ENCODE measurements at regions not wholly inside any gene's neighbourhood (a gene's known extent, or its start where the extent isn't known, plus 50 kb on each side); places are given as distances from the start of the nearest gene placed in this dataset.
"Not testable (repeated sequence)": the region's sequence is repeated elsewhere in the genome, so short reads cannot be mapped to it uniquely, and the experiment has no call there.

GRCh38 chr9:29220596-29221251, 1647.4 kb upstream of the C9orf72 start:
- H3K36me3 ChIP-seq (ENCODE audit: insufficient read depth, insufficient read length, low read length): no peaks in the 10 kb centered on the region
- H3K4me1 ChIP-seq (ENCODE audit: insufficient read depth, insufficient read length): no peaks in the 10 kb centered on the region
- no peak overlapping the region for H3K4me3 ChIP-seq (ENCODE audit: insufficient read length, low read depth)
- no peaks in the 10 kb centered on the region for H3K9me3 ChIP-seq (ENCODE audit: insufficient read depth, low read length)
- DNase-seq (ENCODE audit: low read depth, low spot score): no peak
- no peak overlapping the region for H3K9ac ChIP-seq (ENCODE audit: insufficient read length, low read depth)
- peaks cover 4% of the 10 kb centered on the region for H3K27me3 ChIP-seq (ENCODE audit: insufficient read depth, insufficient read length)
- TF ChIP-seq ZNF274 (IDR thresholded peaks at IDR 0.05; ENCODE audit: low read depth, low read length): no peak
- no peak for TF ChIP-seq SUZ12 (IDR thresholded peaks at IDR 0.05; ENCODE audit: extremely low read depth, insufficient read depth, insufficient read length)
- no peak for TF ChIP-seq YY1 (IDR thresholded peaks at IDR 0.05; ENCODE audit: insufficient read depth, insufficient read length)

DNA sequence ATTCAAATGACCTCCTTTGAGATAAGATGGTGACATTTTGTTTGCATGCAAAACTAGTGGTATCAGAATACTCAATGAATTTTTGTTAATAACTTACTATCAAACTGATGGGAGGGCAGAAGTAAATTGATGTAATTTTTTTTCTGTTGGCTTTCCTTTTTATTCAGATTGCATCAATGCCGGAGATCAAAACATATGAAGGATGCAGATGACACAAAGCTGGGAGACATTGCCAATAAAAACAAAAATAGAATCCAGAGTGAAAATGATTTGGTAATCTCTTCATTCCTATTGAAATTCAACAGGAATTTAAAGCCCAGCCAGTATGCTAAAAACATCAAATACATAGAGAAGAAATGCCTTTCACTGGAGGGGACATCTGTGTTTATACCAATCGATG, 1655.3 kb upstream of the C9orf72 start:
- no peaks in the 10 kb centered on the region for H3K27me3 ChIP-seq (ENCODE audit: insufficient read depth, insufficient read length)
- no peak for DNase-seq (ENCODE audit: low read depth, low spot score)
- H3K9ac ChIP-seq (ENCODE audit: insufficient read length, low read depth): no peak overlapping the region
- no peak for TF ChIP-seq SUZ12 (IDR thresholded peaks at IDR 0.05; ENCODE audit: extremely low read depth, insufficient read depth, insufficient read length)
- TF ChIP-seq YY1 (IDR thresholded peaks at IDR 0.05; ENCODE audit: insufficient read depth, insufficient read length): no peak
- no peak for TF ChIP-seq ZNF274 (IDR thresholded peaks at IDR 0.05; ENCODE audit: low read depth, low read length)
- no peaks in the 10 kb centered on the region for H3K36me3 ChIP-seq (ENCODE audit: insufficient read depth, insufficient read length, low read length)
- no peaks in the 10 kb centered on the region for H3K4me1 ChIP-seq (ENCODE audit: insufficient read depth, insufficient read length)
- no peak overlapping the region for H3K4me3 ChIP-seq (ENCODE audit: insufficient read length, low read depth)
- no peaks in the 10 kb centered on the region for H3K9me3 ChIP-seq (ENCODE audit: insufficient read depth, low read length)

GRCh38 chr9:29230931-29231330, 1657.7 kb upstream of the C9orf72 start:
- Histone ChIP-seq H3K9me3 (ENCODE audit: insufficient read depth, low read length) (no peaks in the 10 kb centered on the region), H3K36me3 (ENCODE audit: insufficient read depth, insufficient read length, low read length) (no peaks in the 10 kb centered on the region), H3K9ac (ENCODE audit: insufficient read length, low read depth) (no peak overlapping the region), H3K4me3 (ENCODE audit: insufficient read length, low read depth) (no peak overlapping the region), H3K4me1 (ENCODE audit: insufficient read depth, insufficient read length) (no peaks in the 10 kb centered on the region), H3K27me3 (ENCODE audit: insufficient read depth, insufficient read length) (no peaks in the 10 kb centered on the region)
- TF ChIP-seq ZNF274 (IDR thresholded peaks at IDR 0.05; ENCODE audit: low read depth, low read length): no peak
- TF ChIP-seq YY1 (IDR thresholded peaks at IDR 0.05; ENCODE audit: insufficient read depth, insufficient read length): no peak
- TF ChIP-seq SUZ12 (IDR thresholded peaks at IDR 0.05; ENCODE audit: extremely low read depth, insufficient read depth, insufficient read length): no peak
- no peak for DNase-seq (ENCODE audit: low read depth, low spot score)

GRCh38 chr9:29233193-29233592, 1659.9 kb upstream of the C9orf72 start:
- no peak overlapping the region for H3K9ac ChIP-seq (ENCODE audit: insufficient read length, low read depth)
- no peaks in the 10 kb centered on the region for H3K9me3 ChIP-seq (ENCODE audit: insufficient read depth, low read length)
- no peaks in the 10 kb centered on the region for H3K4me1 ChIP-seq (ENCODE audit: insufficient read depth, insufficient read length)
- no peak for DNase-seq (ENCODE audit: low read depth, low spot score)
- H3K36me3 ChIP-seq (ENCODE audit: insufficient read depth, insufficient read length, low read length): no peaks in the 10 kb centered on the region
- H3K27me3 ChIP-seq (ENCODE audit: insufficient read depth, insufficient read length): no peaks in the 10 kb centered on the region
- H3K4me3 ChIP-seq (ENCODE audit: insufficient read length, low read depth): no peak overlapping the region
- no peak for TF ChIP-seq ZNF274 (IDR thresholded peaks at IDR 0.05; ENCODE audit: low read depth, low read length)
- no peak for TF ChIP-seq SUZ12 (IDR thresholded peaks at IDR 0.05; ENCODE audit: extremely low read depth, insufficient read depth, insufficient read length)
- no peak for TF ChIP-seq YY1 (IDR thresholded peaks at IDR 0.05; ENCODE audit: insufficient read depth, insufficient read length)

DNA sequence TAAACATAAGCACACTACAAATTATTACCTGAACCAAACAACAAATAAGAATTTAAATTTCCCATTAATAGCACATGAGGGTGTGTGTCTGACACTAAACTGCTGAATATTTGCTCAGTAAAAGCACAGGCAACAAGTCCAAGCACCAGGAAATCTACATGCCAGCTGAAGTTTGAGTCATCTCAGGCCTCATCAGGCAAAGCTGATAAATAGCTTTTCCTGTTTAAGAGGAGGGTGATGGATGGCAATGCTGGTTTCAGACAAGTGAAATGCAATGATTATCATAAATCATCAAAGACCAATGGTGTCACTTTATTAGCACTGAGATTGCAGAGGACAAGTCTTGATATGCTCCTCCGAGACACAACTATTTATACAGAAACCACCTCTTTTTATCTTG, 1668.0 kb upstream of the C9orf72 start:
- H3K4me3 ChIP-seq (ENCODE audit: insufficient read length, low read depth): no peak overlapping the region
- no peaks in the 10 kb centered on the region for H3K27me3 ChIP-seq (ENCODE audit: insufficient read depth, insufficient read length)
- peaks cover 3% of the 10 kb centered on the region for H3K36me3 ChIP-seq (ENCODE audit: insufficient read depth, insufficient read length, low read length)
- no peak for DNase-seq (ENCODE audit: low read depth, low spot score)
- H3K4me1 ChIP-seq (ENCODE audit: insufficient read depth, insufficient read length): no peaks in the 10 kb centered on the region
- H3K9ac ChIP-seq (ENCODE audit: insufficient read length, low read depth): no peak overlapping the region
- TF ChIP-seq SUZ12 (IDR thresholded peaks at IDR 0.05; ENCODE audit: extremely low read depth, insufficient read depth, insufficient read length) (no peak), YY1 (IDR thresholded peaks at IDR 0.05; ENCODE audit: insufficient read depth, insufficient read length) (no peak)
- H3K9me3 ChIP-seq (ENCODE audit: insufficient read depth, low read length): no peaks in the 10 kb centered on the region

GRCh38 chr9:29245351-29245750, 1672.1 kb upstream of the C9orf72 start:
- Histone ChIP-seq H3K4me1 (ENCODE audit: insufficient read depth, insufficient read length) (no peaks in the 10 kb centered on the region), H3K27me3 (ENCODE audit: insufficient read depth, insufficient read length) (no peaks in the 10 kb centered on the region), H3K9ac (ENCODE audit: insufficient read length, low read depth) (no peak overlapping the region), H3K36me3 (ENCODE audit: insufficient read depth, insufficient read length, low read length) (no peaks in the 10 kb centered on the region), H3K9me3 (ENCODE audit: insufficient read depth, low read length) (no peaks in the 10 kb centered on the region), H3K4me3 (ENCODE audit: insufficient read length, low read depth) (no peak overlapping the region)
- TF ChIP-seq SUZ12 (IDR thresholded peaks at IDR 0.05; ENCODE audit: extremely low read depth, insufficient read depth, insufficient read length) (no peak), YY1 (IDR thresholded peaks at IDR 0.05; ENCODE audit: insufficient read depth, insufficient read length) (no peak), ZNF274 (IDR thresholded peaks at IDR 0.05; ENCODE audit: low read depth, low read length) (no peak)
- DNase-seq (ENCODE audit: low read depth, low spot score): no peak

DNA sequence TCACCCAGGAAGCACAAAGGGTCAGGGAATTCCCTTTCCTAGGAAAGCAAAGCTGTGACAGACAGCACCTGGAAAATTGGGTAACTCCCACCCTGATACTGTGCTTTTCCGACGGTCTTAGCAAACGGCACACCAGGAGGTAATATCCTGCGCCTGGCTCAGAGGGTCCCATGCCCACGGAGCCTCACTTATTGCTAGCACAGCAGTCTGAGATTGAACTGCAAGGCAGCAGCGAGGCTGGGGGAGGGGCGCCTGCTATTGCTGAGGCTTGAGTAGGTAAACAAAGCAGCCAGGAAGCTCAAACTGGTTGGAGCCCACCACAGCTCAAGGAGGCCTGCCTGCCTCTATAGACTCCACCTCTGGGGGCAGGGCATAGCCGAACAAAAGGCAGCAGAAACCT, 1697.1 kb upstream of the C9orf72 start:
- not testable (repeated sequence) for H3K9me3 ChIP-seq (ENCODE audit: insufficient read depth, low read length); DNase-seq (ENCODE audit: low read depth, low spot score); H3K36me3 ChIP-seq (ENCODE audit: insufficient read depth, insufficient read length, low read length); H3K27me3 ChIP-seq (ENCODE audit: insufficient read depth, insufficient read length); H3K9ac ChIP-seq (ENCODE audit: insufficient read length, low read depth); H3K4me1 ChIP-seq (ENCODE audit: insufficient read depth, insufficient read length); H3K4me3 ChIP-seq (ENCODE audit: insufficient read length, low read depth)

DNA sequence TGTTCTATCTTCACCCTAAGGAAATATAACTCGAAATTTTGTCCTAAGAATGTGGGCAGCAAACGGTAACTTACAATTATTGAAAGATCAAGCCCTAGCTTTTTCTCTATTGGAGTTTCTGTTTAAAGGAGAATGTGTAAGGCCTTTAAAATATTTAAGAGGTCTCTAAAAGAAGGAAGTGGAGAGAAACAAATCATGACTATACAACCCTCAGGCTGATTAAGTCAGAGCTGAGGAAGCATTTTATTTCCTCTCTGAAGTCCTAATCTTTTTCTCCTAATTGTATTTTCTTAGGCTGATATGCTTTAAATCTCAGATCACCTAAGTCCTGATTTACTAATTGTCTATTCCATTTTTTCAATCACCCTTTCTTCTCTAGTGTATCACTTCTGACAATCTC, 1708.8 kb upstream of the C9orf72 start:
- Histone ChIP-seq H3K9me3 (ENCODE audit: insufficient read depth, low read length) (no peaks in the 10 kb centered on the region), H3K27me3 (ENCODE audit: insufficient read depth, insufficient read length) (no peaks in the 10 kb centered on the region), H3K4me1 (ENCODE audit: insufficient read depth, insufficient read length) (no peaks in the 10 kb centered on the region), H3K36me3 (ENCODE audit: insufficient read depth, insufficient read length, low read length) (no peaks in the 10 kb centered on the region), H3K4me3 (ENCODE audit: insufficient read length, low read depth) (no peak overlapping the region), H3K9ac (ENCODE audit: insufficient read length, low read depth) (no peak overlapping the region)
- TF ChIP-seq ZNF274 (IDR thresholded peaks at IDR 0.05; ENCODE audit: low read depth, low read length): no peak
- TF ChIP-seq YY1 (IDR thresholded peaks at IDR 0.05; ENCODE audit: insufficient read depth, insufficient read length): no peak
- TF ChIP-seq SUZ12 (IDR thresholded peaks at IDR 0.05; ENCODE audit: extremely low read depth, insufficient read depth, insufficient read length): no peak
- no peak for DNase-seq (ENCODE audit: low read depth, low spot score)

All from NT2/D1 (cell line).